GM18498 (cell line): ENCODE measurements at regions not wholly inside any gene's neighbourhood (a gene's known extent, or its start where the extent isn't known, plus 50 kb on each side); places are given as distances from the start of the nearest gene placed in this dataset.
"Not testable (repeated sequence)": the region's sequence is repeated elsewhere in the genome, so short reads cannot be mapped to it uniquely, and the experiment has no call there.

Source experiments
- ATAC-seq: cut with Tn5 transposase; IDR thresholded peaks from one replicate; pipeline ENCODE4 v1.9.1; 2021; ENCODE audit warnings: mild to moderate bottlenecking, moderate library complexity; ENCODE audit not compliant: unreplicated experiment

DNA sequence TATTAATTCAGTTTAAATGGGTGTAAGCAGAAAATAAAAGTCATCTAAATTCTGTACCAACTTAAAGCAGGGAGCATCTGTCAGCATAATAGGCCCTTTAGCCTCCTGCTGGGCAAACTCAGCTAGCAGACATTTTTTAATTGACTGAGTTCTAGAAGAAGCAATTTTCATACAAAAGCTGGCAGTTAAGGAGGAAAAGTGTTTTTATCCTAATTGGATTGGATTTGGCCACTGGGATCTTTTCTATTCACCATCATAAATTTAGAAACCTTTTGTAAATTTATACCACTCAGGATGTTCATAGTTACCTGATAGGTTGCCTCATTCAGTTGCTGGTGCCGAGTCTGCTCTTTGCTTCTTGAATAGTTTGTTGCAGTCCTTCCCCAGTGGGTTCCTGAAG lies 262.7 kb upstream of the FSIP2 start:
- no peak for ATAC-seq

DNA sequence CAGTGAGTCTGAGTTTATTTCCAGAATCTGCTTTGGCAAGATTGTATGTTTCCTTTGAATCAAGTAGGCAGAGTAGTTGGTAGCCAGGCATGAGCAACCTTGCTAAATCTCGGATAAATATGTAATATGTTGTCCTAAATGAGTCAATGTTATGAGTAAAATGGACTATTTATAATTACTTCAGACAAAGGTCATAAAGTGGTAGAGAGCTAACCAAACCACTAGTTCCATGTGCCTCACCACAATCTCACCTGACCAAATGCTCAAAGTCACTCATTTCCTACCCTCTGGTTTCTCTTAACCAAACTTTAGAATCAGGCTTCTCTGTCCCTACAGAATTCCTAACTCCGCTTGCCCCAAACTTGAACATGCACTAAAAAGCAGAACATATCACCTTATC lies 261.2 kb upstream of the FSIP2 start:
- ATAC-seq: no peak

DNA sequence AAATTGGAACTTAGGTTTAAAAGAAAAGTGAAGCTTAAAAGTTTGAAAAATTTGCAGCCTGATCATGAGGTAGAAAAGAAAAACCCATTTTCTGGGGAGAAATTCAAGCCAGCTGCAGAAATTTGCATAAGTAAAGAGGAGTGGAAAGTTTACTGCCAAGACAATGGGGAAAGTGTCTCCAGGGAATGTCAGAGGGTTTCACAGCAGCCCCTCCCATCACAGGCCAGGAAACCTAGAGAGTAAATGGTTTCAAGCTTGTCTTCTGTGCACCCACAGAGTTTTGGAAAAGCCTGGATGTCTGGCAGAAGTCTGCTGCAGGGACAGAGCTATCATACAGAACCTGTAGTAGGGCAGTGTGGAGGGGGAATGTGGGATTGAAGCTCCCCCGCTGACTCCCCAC lies 254.0 kb upstream of the FSIP2 start:
- ATAC-seq: no peak

DNA sequence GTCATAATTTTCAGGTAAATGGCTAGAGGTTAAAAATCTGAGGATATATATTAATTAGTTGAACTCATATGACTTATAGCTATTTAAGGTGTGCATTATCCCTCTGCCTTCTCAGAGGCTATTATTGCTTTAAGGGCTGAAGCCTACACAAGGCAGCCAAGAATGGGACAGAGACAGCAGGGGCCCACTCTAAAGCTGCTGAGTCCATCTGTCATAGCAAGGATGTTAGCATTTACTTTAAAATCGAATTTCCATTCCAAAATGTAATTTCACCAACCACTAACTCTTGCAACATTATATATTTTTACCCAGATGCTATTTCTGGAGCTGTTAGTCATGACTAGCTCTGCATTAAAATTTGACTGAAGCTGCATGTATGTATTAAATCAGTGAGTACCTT lies 236.3 kb upstream of the FSIP2 start:
- ATAC-seq: no peak

DNA sequence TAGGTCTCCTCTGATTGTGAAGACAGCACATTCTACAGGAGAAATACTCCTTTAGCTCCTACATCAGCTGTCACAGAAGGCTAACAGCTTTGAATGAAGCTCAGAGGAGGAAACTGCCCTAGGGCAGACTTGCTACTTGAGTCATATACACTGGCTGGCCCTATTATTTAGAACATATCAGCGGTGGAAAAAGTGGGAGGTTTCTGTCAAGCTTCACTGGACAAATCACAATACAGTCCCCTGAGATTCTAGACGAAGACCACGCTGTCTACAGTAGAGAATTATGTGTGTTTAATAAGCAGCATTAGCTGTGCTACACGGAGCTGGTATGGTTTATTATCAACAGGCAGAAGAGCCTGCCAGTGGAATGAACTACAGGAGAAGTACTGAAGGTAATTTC lies 230.9 kb upstream of the FSIP2 start:
- ATAC-seq: no peak

DNA sequence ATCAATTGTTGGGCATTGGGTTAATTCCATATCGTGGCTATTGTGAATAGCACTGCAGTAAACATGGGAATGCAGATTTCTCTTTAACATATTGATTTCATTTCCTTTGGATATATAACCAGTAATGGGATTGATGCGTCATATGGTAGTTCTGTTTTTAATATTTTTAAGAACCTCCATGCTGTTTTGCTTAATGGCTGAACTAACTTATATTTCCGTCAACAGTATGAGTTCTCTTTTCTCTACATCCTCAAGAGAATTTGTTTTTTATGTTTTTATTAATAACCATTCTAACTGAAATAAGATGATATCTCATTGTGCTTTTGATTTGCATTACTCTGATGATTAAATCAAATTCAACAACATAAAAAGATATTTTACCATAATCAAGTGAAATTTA lies 228.5 kb upstream of the FSIP2 start:
- no peak for ATAC-seq

DNA sequence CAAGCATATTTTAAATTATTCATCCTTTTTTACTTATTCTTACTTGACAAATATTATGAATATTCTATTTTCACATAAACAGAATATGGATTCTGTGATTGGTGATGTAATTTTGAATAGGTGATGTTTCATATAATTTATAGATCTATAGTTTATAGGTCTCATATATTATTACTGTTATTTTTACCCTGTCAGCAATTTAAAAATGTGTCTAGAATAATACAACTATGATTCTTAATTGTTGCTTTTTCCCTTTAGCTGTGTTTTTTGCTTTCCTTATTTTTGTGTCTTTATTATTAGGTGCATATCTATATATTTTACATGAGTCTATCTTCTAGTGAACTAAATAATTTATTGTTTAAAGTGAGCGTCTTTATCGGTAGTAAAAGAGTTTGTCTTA lies 226.7 kb upstream of the FSIP2 start:
- ATAC-seq: no peak

DNA sequence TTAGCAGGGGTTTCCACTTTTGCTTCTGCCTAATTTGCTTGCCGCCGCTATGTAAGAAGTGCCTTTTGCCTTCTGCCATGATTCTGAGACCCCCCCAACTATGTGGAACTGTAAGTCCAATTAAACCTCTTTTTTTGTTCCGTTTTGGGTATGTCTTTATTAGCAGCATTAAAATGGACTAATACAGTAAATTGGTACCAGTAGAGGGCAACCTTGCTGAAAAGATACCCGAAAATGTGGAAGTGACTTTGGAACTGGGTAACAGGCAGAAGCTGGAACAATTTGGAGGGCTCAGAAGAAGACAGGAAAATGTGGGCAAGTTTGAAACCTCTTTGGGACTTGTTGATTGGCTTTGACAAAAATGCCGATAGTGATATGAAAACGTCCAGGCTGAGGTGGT lies 216.1 kb upstream of the FSIP2 start:
- ATAC-seq: no peak

DNA sequence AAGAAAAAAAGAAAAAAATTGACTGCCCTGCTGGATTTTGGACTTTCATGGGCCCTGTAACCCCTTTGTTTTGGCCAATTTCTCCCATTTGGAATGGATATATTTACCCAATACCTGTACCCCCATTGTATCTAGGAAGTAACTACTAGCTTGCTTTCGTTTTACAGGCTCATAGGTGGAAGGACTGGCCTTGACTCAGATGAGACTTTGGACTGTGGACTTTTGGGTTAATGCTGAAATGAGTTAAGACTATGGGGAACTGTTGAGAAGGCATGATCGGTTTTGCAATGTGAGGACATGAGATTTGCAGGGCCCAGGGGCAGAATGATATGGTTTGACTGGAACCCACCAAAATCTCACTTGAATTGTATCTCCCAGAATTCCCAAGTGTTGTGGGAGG lies 214.4 kb upstream of the FSIP2 start:
- not testable (repeated sequence) for ATAC-seq

DNA sequence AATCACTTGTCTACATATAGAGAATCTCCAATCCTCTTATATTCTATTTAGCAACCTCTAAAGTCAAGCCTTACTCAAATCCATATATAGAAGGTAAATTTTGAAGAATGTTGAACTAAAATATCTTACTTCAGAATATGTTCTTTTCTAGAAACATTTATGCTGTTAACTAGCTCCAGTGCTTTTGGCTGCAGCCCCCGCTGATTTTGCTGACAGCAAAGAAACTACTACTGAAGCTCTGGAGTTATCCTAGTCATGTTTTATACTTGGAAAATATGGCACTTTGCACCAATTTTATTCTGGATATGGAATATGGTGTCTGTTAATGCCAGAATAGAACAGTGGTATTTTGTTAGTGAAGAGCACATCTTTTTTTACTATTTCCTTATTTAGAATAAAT lies 212.4 kb upstream of the FSIP2 start:
- no peak for ATAC-seq

DNA sequence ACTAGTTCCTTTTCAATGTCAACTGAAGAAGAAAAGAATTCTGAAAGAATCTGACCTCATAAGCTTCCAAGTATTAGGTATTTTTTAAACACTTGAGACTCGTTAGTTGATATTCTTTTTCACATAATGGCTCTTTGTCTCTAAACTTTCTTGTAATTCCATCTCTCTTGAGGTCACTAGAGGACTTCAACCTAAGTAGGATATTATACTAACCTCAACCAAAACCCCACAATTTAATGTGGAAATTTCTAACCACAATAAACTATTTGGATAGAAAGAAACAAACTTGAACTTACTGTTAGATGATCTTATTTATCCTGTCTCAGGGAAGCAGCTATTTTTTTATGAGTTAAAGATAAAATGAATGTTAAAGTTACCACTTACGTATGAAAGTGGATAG lies 206.9 kb upstream of the FSIP2 start:
- no peak for ATAC-seq

DNA sequence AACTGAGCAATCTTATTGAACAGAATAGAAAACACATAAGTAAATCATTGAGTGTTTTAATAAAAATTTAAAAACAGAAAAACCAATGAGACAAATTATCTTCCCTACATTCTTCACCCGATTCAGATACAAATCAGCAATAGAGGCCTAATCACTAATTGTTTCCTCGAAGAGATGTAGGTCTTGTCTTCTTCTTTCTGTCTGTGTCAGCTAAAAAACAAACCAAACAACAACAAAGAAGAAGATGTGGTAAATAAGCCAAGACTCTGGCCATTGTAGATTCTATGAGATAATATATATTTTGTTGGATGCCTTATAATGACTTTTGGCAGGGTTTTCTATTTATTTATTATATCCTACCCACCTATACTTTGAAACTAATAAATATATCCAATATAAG lies 200.9 kb upstream of the FSIP2 start:
- ATAC-seq: no peak

DNA sequence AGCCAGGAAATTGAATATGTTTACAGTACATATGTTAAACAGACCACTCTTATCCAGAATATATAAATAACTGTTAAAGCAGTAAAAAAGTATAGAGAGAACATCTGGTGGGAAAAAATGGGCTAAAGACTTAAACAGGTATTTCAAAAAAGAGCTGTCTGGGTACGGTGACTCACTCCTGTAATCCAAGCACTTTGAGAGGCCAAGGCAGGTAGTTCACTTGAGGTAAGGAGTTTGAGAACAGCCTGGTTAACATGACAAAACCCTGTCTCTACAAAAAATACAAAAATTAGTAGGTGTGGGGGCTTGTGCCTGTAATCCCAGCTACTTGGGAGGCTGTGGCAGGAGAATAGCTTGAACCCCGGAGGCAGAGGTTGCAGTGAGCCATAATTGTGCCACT lies 171.4 kb upstream of the FSIP2 start:
- no peak for ATAC-seq

DNA sequence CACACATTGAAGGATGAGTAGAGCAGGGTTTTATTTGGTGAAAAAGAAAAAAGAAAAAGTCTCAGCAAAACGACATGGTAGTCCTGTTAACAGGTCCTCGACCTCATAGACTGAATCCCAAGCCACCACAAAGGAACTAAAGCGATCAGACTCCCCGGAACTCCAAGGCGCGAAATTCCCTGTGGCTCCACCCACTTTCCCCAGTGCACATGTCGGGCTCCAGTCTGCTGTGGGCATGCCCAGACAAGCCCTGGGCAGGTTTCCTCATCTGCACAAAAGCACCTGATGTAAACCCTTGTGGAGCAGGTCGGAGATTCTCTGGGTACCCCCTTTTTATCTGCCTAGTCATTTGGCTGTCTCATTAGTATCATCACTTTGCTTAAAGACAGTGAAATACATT lies 170.7 kb upstream of the FSIP2 start:
- no peak for ATAC-seq

DNA sequence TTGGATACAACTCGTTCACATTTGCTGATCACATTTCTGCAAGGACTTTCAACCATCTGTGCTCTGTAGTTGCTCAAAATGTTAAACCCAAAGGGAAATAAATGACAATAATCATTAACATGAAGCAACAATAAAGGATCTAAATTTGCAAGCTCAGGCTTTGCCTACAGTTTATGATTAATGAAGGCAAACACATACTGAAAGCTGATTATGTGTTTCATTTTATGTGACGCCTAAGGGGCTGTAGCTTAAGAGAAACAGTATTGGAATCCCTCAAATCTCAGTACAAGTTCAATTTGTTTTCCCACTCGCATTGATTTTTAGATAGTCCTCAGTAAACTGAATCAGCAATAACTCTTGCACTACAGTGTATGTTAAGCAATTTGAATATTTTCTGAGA lies 160.3 kb upstream of the FSIP2 start:
- no peak for ATAC-seq

DNA sequence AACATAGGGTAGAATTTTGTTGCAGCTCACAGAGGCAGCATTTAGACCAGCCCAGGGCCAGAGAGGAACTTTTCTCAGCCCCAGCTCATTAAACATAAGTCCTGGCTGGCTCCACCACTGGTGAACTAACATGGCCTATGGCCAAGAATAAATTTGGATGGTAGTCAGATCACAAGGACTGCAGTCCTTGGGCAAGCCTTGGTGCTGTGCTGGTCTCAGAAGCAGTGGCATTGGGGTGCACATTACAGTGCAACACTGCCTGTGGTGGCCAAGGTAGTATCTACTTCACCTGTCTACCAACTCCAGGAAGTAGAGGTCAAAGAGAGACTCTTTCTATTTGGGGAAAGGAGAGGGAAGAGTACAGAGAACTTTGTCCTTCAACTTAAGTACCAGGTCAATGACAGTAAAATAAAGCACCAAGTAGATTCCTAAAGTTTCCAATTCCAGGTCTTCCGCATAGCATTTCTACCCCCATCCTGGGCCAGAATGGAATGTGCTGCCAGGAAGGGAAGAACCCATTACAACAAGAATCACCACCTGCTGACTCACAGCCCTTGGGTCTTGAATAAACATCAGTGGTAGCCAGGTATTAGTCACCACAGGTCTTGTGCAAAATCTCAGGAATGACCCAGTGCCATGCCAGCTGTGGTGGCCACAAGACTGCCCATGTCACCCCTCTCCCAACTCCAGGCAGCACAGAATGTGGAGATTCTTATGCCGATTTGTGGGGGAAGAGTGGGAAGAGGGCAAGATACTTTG lies 155.4 kb upstream of the FSIP2 start:
- ATAC-seq: no peak

DNA sequence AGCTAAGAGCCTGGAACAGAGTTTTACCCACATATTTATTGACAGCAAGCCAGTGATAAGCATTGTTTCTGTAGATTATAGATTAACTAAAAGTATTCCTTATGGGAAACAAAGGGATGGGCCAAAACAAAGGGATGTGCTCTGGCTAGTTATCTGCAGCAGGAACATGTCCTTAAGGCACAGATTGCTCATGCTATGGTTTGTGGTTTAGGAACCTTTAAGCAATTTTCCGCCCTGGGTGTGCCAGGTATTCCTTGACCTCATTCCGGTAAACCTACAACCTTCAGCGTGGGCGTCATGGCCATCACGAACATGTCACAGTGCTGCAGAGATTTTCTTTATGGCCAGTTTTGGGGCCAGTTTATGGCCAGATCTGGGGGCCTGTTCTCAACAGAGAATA lies 153.4 kb upstream of the FSIP2 start:
- ATAC-seq: not testable (repeated sequence)

DNA sequence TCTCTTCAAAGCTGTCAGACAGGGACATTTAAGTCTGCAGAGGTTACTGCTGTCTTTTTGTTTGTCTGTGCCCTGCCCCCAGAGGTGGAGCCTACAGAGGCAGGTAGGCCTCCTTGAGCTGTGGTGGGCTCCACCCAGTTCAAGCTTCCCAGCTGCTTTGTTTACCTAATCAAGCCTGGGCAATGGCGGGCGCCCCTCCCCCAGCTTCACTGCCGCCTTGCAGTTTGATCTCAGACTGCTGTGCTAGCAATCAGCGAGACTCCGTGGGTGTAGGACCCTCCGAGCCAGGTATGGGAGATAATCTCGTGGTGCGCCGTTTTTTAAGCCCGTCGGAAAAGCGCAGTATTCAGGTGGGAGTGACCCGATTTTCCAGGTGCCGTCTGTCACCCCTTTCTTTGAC lies 147.3 kb upstream of the FSIP2 start:
- ATAC-seq: not testable (repeated sequence)

DNA sequence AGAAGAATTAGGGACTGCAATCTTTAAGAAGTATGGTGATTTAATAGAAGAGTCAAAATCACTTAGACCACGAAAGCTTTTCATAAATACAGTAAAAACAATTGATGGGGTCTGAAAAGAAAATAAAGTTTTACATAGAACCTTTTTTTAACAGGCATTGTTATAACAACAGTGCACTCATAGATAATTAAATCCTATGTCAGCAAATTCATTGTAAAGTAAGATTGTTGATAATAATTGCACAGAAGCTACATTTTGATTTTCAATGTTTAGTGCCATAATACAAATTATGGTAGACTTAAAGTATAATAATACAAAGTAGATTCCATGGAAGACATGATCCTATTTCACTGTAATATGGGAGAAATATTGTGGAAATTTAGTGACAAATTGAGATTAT lies 130.7 kb upstream of the FSIP2 start:
- no peak for ATAC-seq

DNA sequence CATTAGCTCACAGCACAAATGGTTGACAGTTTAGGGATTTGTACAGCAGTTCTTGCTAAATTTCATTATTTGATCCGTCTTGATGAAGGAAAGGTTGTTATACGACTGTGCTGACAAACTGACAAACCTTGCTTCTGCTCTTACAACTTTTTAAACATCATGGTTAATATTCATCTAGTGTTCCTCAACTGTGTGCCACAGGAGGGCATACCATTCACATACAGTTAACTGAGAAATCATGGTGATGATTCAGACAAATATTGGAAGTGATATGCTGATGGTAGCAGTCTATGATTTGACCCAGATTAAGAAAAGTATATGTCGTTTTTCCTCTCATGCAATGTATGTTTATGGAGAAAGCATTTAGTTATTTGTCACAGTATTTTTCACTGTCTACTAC lies 129.8 kb upstream of the FSIP2 start:
- ATAC-seq: no peak

DNA sequence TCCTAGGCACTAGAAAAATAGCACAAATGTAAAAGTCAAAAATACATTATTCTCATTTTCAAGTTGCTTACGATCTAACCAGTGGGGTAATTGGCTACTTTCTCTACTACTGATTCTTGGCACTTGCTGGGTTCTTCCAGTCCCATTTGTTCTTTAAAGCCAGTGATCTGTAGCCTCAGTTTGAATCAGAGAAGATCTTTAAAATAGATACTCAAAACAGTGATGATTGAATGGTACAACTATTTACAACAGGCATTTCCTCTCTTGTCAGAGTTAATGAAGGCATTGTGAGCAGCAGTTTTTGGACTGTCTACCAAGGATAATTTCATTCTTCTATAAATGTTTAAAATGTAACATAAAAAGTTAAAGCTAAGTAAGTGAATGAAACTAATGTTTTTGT lies 128.3 kb upstream of the FSIP2 start:
- no peak for ATAC-seq

DNA sequence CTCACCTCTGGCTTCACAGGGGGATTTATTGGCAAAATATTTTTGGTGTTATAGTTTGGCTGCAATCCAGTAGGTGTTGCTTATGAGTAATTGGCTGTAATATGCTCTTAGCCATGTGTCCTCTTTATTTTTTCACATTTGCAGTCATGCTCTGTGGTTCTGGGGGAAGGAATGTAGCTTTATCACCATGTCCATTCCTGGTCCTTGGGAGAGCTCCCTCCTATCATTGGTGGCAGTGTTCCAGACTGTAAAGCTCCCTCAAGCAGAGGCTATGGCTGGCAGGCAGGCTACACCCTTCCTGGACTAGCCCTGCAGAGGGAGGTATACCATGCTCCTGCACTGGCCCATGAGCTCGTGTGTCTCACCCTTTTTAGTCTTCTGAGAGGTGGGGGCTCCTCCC lies 120.0 kb upstream of the FSIP2 start:
- ATAC-seq: no peak

DNA sequence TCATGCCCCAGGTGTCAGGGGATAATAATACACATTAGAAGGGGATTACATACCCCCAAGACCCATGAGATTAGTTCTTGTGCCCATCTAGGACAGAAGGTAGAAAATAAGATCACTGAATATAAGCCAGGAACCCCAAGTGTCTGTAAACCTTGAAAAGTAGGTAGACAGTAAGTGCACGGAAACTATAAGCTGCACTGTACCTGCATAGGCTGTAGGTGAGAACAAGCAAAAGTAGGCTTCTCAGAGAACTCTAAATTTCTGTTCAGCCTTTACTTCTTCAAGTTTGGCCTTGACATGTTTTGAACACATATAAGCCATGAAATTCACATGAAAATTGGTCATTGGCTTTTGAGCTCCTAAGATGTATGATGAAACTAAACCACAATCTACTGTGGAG lies 113.0 kb upstream of the FSIP2 start:
- ATAC-seq: no peak
